ENCODE measurements at regions not wholly inside any gene's neighbourhood (a gene's known extent, or its start where the extent isn't known, plus 50 kb on each side); places are given as distances from the start of the nearest gene placed in this dataset.

DNA sequence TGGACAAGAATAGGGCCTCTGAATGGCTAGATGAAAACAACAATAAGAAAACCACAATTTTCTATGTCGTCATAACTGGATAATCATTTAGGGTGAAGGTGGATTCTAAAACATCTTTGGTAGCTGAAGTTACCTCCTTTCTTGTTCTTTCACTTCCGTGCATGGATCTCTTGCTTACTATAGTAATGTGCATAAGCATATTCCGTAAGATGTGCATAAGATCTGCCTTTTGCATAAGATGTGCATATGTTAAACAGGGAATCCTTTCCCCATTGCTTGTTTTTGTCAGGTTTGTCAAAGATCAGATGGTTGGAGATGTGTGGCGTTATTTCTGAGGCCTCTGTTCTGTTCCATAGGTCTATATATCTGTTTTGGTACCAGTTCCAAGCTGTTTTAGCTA lies 353.6 kb downstream of the MTX2 start:
- no peak for DNase-seq

DNA sequence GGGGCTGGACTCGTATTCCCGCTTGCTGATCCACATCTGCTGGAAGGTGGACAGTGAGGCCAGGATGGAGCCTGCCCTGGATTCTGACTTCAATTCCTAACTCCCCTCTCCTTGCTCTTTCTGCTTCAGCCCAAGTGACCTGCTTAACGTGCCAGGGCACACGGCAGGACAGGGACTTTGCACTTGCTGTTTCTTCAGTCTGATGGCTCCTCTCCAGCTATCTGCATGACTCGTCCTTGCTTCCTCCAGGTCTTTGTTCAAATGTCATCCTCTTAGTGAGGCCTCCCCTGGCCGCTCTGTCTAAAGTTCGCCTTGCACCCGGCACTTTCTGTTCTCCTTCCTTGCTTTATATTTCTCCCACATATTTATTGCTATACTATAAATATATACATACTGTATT lies 357.6 kb downstream of the MTX2 start:
- DNase-seq = no peak

DNA sequence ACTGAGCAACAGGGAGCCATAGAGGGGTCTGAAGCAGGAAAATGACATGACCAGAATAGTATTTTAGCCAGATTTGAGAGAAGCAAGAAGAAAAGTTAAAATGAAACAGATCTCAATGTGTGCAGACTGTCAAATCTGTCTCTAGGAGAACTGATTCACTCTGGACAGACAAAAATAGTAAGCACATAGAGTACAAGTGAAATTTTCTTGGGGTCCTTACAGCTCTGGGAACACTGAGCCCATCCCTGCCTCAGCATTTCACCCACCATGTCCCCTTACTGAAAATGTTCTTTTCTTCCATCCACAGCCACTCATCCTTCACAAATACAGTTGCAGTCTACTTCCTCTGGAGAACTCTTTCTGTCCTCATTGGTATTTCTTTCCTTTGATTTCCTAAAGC lies 359.2 kb downstream of the MTX2 start:
- no peak for DNase-seq

DNA sequence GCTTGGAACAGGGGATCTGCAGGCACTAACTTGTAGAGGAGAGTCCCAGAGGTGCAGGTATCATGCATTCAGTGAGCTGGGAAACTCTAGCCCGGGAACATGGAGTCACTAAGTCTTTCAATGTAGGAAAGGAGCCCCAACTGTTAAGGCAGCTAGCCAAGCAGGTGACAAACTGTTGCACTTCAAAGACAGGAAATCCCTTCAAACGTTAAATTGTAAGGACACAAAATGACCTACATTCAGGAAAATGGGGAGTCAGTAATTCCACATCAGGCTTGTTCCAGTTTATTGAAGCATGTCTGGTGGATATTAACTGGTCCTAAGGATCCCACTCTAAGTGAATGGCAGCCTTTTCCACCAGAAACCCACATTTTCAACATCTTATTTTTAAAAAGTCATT lies 364.5 kb downstream of the MTX2 start:
- DNase-seq = no peak

DNA sequence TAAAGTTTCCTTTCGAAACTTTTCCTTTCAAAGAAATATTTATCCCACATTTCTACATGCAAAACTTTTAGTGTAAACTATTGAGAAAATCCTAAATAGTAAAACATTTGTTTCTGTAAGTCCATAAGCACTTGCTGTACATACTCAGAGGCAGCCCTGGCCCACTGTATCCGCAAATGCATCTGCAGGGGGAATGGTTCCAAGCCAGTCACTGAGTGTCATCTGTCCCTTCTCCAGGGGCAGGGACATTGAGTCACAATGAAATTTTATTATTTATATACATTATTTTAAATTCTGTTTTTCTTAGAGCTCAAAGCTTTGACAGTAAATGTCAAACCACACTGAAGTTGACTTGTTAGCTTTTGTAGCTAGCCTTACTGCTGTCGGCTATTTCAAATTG lies 367.2 kb downstream of the MTX2 start:
- no peak for DNase-seq

DNA sequence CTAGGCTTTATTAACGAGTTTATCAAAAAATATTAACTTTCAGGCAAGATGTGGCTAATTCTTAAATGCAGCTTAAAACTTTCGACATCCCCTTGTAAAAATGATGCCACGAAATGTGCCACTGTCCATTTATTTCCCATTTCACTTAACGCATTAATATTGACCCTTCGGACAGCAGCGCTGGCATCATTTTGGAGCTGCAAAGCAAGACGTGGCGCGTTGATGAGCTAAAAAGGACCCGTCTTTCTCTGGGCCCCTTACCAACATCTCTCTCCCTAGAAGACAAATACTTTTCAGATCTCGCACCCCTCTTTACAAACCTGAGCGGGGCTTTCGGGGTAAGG lies 367.9 kb downstream of the MTX2 start:
- DNase-seq = no peak

DNA sequence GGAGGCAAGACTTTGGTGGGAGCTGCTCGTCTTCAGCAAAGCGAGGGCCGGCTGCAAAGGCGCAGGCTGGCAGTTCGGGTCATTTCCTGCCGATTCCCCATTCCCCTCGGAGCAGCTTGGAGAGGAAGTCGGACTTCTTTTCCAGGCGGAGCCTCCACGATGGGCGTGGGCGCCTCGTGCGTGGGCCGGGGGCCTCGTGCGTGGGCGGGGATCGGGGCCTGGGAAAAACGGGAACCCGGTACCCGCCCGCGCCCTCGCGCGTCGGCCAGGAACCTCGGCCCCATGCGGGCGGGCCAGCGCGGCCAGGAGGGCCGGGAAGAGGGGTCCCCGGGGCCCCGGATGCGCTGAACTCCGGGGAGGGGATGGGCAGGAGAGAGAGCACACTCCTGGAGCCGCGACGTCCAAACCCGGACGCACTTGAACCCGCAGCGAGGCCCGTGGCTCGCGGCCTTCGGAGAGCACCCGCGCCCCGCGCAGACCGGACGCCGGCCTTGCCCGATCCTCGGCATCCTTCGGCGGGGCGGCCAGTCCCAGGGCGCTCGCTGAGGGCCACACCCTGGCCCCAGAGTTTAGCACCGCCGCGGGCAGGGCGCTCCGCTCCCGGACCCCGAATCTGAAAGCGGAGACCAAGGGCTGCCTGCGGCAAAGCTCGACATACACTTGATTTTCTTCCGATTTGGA lies 368.4 kb downstream of the MTX2 start:
- DNase-seq = peak; percentile 28

DNA sequence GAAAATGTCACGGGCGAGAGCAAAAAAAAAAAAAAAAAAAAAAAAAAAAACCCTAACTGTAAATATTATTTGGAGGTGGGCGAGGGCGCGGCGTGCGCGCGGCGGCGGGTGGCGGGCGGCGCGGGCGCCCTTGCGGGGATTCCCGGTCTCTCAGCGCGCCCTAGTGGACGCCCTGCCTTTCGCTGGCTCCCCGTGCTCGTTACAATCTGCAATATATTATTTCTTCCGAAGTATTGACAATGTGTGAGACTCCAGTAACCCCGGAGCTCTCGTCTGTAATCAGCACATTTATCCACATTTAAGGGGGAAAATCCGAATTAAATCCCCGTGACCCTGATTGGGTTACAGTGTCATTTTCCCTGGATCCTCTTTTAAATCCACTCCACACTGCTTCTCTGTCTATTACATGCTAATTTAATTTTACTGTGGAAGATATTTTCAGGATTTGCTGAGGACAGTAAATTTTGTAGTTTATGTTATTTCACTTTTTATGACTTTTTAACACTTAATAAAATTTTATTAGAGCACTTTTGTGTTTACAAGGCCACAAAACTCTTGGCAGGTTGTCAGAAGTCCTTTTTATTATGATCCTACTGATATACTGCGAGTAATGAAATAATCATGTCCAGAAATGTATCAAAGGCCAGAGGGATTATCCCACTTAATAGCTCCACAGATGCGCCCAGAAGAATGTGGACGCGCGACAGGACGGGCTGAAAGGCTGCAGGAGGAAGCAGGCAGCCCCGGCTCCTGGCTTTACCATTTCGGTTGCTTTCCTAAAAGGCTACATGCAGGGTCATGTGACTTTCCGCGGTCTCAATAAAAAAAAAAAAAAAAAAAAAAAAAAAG lies 369.1 kb downstream of the MTX2 start:
- peak; percentile 48 for DNase-seq

DNA sequence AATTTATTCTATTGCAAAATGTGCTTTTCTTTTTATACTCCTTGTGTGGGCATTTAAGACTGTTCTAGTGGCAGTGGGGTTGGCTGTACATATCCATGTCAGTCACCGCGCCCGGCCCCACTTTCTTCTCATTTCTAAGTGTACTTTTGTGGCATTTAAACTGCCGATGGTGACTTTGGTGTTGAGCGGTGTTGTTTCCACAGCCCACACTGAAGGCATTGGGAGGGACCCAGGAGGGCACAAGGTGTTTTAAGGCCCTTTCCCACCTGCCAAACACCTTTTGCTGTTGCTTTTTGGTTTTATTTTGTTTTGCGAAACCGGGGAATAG lies 369.7 kb downstream of the MTX2 start:
- no peak for DNase-seq

DNA sequence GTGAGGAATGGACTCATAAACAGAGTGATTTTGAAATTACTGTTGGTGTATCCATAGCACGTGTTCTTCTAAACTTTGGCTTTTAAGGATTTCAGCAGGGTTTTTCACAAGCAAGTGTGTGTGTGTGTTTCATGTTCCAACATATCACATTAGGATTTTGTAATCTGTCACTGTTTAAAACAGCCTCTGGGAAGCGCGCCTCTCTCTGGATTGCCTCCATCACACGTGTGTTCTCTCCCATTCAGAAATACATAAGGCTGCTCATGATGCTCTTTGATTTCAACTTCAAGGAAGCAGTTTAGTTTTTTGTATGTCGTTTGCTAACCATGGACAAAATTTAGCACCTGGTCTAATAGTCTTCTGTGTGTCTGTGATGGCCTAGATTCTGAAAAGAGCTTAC lies 370.4 kb downstream of the MTX2 start:
- no peak for DNase-seq

DNA sequence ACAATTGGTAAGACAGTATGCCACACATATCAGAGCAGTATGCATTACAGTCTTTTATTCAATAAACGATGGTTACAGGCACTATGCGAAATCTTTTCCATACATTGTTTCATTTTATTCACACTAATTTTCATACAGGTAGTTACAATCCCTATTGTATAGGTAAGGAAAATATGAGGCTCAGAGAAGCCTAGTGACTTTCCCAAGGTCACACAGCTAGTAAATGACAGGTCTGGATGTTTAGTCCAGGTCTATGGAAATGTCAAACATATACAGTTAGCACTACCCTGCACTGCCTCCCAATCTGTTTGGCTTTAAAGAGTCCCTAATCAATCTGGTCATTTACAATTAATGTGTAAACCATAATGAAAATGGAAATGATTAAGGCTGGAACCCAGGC lies 372.2 kb downstream of the MTX2 start:
- no peak for DNase-seq

DNA sequence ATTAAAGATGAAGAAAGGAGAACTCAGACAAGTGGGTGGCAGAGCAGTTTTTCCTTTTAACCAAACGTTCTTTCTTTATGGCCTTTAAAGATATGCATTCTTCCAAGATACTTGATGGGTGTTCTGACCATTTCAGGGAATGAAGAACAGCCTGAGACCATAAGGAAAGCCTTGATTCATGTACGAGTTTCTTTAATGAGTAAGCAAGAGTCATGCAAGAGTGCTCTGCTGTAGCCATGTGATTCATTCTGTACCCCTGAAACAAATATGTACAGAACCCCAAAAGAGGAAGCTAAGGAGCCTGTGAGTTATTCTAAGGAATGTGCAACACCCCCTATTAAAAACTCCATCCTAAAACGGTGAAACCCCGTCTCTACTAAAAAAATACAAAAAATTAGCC lies 372.8 kb downstream of the MTX2 start:
- no peak for DNase-seq

DNA sequence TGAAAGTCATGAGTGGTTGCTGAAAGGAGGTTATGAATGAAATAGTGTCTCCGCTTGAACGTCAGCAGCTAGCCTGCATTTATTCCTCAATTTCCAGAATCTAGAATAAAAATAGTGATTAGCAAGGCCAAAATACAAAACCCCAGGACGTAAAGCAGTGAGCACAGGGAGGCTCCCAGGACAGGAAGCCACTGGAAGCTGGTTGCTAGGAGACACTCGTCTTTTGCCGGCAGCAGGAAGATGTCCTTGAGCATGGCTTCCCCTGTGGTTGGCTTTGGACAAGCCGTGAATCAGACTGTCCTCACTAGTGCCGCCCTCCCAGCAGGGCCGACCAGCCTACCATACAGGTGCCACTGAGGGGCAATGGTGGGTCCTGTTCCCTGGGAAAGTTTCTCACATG lies 374.4 kb downstream of the MTX2 start:
- DNase-seq = no peak

DNA sequence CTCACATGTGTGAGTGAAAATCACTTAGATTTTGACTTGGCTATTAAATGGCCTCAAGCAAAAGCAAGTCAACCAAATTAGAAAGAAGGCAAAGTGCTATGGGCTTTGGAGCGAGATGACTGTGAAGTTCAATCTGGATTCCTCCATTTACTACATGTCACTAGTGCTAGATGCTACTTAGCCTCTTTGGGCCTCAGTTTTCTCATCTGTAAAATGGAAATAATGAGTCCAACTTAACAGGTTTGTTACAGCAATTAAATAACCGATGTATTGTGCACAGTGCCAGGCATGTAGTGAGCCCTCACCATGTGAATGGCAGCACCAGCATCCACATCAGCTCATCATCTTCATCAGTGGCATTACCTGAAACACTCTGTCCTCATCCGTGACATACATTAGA lies 376.3 kb downstream of the MTX2 start:
- no peak for DNase-seq

DNA sequence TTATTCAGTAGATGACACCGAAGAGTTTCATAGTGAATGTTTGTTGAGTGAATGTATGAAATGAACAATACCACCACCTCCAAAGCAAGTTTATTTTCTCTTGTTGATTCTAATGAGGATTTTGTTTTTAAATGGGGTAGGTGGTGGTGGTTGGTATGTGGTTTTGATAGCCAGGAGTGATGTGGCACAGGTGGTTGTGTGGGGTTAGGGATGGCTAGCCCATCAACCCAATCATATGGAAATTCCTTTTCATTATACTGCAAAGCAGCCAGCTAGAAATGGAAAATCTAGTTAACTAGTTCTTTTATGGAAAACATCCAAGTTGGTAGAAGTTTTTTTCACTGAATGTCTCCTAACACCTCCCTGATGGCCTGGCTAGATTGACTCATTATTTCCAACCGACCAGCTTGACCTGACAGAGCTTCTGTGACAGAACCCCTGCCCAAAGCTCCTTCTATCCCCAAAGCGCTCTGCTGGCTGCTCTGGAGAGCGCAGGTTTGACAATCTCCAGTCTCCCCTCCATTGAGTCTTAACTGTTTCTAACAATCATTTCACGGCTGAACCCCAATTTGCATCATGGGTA lies 376.9 kb downstream of the MTX2 start:
- no peak for DNase-seq

DNA sequence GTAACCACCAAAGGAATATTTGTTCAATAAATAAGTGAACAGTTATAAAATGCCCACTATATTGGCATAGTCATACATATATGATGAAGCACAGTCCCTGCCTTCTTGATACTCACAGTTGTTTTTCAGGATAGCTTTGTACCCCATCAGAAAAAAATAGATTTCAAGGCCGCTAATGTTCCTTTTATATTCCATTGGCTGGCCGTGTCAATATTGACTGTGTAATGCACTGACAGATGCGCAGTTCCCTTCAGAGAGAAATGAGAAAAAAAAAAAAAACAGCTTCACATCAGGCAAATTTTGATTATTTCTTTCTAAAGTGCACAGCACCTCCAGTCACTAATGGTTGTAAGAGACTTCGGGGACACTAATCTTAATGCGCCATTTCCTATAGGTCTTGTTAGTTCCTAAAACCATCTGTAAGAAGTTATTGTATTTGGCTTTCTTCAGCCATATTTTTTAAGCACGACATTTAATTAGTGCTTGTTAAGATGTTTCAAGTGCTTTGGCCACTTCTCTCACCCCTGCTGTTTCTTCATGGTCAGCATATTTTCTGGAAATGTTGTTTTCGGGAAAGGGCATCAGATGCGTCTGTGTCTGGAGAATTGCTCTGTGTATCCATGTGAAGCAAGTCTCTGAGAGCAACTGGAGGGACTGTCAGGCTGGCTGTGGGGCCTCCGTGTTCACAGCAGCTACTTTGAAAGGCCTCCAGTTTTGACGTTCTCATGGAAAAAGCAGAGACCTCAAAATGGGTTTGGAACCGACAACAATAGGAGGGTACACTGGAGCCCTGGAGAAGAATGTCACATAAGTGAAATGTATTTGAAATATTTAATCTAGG lies 378.3 kb downstream of the MTX2 start:
- DNase-seq = no peak

DNA sequence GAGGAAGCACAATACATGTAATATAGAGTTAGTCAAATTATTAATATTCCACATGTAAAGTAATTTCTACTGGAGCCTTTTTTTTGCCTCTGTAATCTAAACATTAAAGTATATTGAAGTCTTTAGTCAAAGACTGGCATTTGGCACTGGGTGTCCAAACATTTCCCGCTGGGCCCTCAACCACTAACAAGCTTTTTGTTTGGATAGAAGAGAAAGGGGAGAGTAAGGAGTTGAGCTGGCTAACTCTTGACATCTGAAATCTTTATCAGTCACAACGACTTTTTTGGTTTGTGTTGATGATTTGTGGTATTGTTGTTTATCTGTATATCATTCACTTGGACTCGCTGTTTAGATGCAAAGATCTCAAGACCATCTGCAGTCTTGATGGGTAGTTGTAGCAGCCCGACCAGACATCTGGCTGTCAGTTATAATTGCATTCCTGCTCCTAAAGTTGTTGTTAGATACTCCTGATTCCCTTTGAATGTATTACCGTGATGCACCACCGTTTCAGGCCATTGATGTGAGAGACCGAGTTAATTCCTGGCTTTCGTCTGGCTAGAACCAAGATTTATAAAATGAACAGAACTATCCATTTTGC lies 379.6 kb downstream of the MTX2 start:
- DNase-seq = no peak

DNA sequence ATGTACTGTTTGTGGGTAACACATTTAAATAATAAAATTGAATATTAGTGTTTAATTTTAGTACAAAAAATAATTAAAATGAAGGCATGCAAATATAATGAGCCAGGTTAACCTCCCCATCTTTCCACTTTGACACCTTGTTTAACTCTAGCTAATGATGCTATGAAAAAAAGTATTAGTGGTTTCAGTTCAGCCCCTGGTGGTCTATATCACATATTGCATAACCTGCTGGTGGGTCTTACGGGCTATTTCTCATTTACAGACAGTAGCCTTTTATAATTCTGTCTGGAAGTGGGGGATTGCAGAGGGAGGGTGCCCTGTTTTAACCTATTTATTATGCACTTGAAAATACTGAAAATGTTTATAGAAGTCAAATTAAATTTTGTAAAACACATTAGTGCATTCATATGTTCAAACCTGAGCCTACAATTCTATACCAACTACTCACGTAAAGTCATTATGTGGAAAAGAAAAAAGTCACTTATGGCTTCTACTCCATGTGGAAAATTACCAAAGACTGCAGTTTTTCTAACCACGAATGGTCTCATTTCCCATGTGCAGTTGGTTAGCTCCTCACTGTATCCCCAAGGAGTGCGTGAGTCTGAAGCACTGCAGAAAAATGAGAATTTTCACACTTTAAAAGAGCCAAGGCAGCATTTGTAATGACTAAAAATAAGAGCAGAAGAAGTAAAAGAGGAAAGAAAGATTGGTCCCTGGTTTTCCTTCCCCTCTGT lies 381.0 kb downstream of the MTX2 start:
- no peak for DNase-seq

DNA sequence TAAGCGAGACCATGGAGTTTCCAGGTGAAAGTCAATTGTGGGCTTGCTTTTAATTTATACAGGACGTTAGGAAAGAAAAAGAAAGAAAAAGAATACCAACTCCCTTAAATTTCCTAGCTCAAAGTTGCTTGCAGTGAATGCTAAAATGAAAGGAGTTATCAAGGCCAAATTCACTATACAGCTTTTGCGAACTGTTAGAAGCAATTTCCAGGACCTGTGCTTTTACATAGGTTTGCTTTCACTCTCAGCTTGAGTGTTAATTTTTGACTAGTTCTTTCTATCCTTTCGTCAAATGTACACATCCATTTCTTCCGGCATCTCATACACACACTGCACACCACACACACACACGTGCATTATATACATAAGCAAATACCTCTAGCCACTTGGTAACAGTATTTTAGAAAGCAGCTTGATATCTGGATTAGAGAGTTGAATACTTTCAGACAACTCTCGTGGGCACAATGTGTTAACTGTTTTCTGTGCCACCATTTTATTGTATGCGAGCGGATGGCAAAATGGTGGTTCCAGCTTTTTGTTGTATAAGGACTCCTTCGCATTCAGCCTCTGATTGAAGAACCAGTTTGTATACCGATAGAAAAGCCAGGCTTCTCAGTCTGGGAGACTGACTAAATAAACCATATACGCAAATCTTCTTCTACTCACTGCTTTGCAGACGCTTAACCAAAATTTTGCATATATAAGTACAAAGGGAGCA lies 381.8 kb downstream of the MTX2 start:
- no peak for DNase-seq

DNA sequence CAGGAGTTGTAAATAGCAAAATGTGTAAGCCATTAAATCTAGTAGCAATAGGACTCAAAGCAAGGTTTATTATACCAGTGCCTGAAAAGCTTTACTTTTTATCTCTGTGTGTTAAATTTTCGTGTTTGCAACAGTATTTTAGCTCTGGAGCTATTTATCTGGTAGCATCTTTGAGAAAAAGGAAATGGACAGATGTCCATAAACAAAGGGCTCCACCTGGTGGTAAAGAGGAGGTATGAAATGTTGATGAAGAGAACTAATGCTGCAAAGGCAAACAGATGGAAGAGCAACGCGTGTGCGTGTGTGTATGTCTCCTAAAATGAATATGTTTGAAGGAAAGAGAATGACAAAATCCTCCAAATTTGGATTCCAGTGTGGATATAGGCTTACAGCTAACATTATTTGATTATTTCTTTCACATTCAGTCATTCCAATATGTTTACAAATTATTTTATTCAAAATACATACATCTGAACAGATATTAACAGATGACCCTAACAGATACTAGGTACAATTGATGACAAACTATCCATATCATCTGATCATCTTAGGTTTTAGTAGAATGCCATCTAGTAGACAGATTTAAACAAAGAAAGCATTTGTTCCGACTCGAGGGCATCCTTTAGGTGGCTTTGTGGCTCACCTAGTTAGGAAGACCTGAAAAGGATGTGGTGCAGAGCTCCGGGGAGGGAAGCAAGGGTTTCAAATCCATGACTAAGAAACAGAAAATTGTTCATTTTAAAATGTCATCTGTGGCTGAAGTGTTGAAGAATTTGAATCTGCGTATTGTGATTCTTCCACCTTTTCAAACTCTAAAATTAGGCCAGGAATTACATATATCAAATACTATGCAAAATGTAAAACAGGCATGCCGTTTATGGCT lies 383.3 kb downstream of the MTX2 start:
- DNase-seq = no peak
